Testis (tissue), 2 donors: ENCODE measurements at regions not wholly inside any gene's neighbourhood (a gene's known extent, or its start where the extent isn't known, plus 50 kb on each side); places are given as distances from the start of the nearest gene placed in this dataset.

Experiments
- POLR2A ChIP-seq: fragments of 450-650 bp; IDR thresholded peaks from one replicate; pipeline ENCODE4 v1.6.1; 2017; ENCODE audit warnings: antibody characterized with exemption, mild to moderate bottlenecking, moderate library complexity
- TF ChIP-seq, protein P1 (sequence below), 3 experiments: fragments of 450-650 bp in 2 of 3; fragments of 200-600 bp in 1 of 3; sonication (generic) in 1 of 3; IDR thresholded peaks; one replicate each; pipeline ENCODE4 v1.5.1; 2016 to 2019; ENCODE audit warnings: antibody characterized with exemption in 3 of 3, mild to moderate bottlenecking in 2 of 3, moderate library complexity in 1 of 3

- TF ChIP-seq POLR2A, result no peak
- TF ChIP-seq, protein P1, sequence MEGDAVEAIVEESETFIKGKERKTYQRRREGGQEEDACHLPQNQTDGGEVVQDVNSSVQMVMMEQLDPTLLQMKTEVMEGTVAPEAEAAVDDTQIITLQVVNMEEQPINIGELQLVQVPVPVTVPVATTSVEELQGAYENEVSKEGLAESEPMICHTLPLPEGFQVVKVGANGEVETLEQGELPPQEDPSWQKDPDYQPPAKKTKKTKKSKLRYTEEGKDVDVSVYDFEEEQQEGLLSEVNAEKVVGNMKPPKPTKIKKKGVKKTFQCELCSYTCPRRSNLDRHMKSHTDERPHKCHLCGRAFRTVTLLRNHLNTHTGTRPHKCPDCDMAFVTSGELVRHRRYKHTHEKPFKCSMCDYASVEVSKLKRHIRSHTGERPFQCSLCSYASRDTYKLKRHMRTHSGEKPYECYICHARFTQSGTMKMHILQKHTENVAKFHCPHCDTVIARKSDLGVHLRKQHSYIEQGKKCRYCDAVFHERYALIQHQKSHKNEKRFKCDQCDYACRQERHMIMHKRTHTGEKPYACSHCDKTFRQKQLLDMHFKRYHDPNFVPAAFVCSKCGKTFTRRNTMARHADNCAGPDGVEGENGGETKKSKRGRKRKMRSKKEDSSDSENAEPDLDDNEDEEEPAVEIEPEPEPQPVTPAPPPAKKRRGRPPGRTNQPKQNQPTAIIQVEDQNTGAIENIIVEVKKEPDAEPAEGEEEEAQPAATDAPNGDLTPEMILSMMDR (IDR thresholded peaks at IDR 0.05), result no peak
Observed at GRCh38 chr5:168005093-168005492, 286.4 kb upstream of the WWC1 start.
